Subcutaneous abdominal adipose tissue (tissue), 5 donors: ENCODE measurements at regions not wholly inside any gene's neighbourhood (a gene's known extent, or its start where the extent isn't known, plus 50 kb on each side); places are given as distances from the start of the nearest gene placed in this dataset.

Experiments
- H3K27ac ChIP-seq: one replicate; pipeline ENCODE4 v1.7.0; 2013; ENCODE audit warnings: low read depth, mild to moderate bottlenecking, inconsistent platforms, low read length, moderate library complexity
- H3K27me3 ChIP-seq, 5 donors: one replicate each; pipeline ENCODE4 v1.7.0; 2013; ENCODE audit warnings: low read length in 5 of 5, inconsistent platforms in 1 of 5; ENCODE audit not compliant: control insufficient read depth in 5 of 5, insufficient read depth in 4 of 5
- H3K36me3 ChIP-seq, 5 donors: one replicate each; pipeline ENCODE4 v1.7.0; 2013; ENCODE audit warnings: low read length in 5 of 5; ENCODE audit not compliant: control insufficient read depth in 5 of 5, insufficient read depth in 5 of 5
- H3K4me1 ChIP-seq, 5 donors: one replicate each; pipeline ENCODE4 v1.7.0; 2013; ENCODE audit warnings: low read length in 5 of 5, mild to moderate bottlenecking in 3 of 5, moderate library complexity in 1 of 5; ENCODE audit not compliant: control insufficient read depth in 5 of 5, insufficient read depth in 5 of 5
- H3K4me3 ChIP-seq, 5 donors: one replicate each; pipeline ENCODE4 v1.7.0; 2013; ENCODE audit warnings: low read length in 5 of 5, low read depth in 1 of 5
- H3K9ac ChIP-seq, 5 donors: one replicate each; pipeline ENCODE4 v1.7.0; 2013; ENCODE audit warnings: low read length in 5 of 5, mild to moderate bottlenecking in 4 of 5, moderate library complexity in 3 of 5
- H3K9me3 ChIP-seq, 5 donors: one replicate each; pipeline ENCODE4 v1.7.0; 2013; ENCODE audit warnings: low read length in 5 of 5; ENCODE audit not compliant: control insufficient read depth in 5 of 5
- donor health status: healthy.
- donor health status: healthy.
- donor health status: healthy.
- donor health status: healthy.
- donor health status: healthy.

DNA sequence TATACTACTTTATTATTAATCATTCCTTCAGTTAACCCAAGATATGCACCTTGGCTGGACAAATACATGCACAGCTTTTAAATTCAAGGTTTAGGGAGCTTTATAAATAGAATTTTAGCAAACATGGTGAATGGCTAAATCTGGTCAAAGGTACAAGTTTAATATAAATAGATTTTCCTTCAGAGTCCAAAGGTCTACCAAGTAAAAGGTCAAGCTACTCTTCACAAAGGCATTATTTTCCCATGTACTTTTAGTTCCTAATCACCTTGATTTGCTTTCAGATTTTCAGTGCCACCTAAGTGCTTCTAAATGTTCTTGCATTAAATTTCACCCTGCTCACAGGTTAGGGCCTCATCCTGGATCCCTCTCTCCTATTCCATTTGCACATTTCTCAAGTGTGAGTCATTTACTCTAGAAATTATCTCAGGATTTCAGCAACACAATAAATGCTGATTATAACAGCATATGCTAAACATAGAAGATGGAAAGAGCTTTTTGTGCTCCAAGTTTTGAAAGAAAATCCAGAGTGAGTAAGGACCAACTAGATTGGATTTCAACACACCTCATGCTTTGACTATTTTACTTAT, 459.4 kb upstream of the ITGA1 start:
- no peak overlapping the region for H3K4me3 ChIP-seq
- no peaks in the 10 kb centered on the region for H3K4me1 ChIP-seq
- H3K36me3 ChIP-seq = no peaks in the 10 kb centered on the region
- no peaks in the 10 kb centered on the region for H3K27me3 ChIP-seq
- H3K27ac ChIP-seq = no peak overlapping the region
- no peaks in the 10 kb centered on the region for H3K9me3 ChIP-seq
- H3K9ac ChIP-seq = no peak overlapping the region

DNA sequence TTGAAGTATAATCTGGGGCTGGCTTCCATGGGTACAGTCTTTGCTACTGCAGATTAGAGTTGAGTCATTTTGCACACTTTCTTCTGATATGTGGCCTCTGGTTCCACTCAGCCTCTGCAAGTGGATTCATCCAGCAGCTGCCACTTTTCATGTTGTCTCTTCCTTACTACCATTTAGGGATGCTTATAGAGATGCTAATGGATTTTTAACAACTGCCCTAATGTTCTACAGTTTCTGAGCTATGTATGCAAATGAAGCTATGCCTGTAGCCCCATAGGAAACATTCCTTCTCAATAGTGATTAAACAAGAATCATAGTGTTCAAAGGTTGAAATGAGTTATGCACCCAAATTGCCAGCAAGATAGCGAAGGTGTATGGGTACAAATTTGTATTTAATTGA, 456.0 kb upstream of the ITGA1 start:
- Histone ChIP-seq H3K27ac (no peak overlapping the region), H3K27me3 (no peaks in the 10 kb centered on the region)

GRCh38 chr5:52334367-52334766, 453.3 kb upstream of the ITGA1 start:
- H3K36me3 ChIP-seq = no peaks in the 10 kb centered on the region
- no peak overlapping the region for H3K27ac ChIP-seq
- no peak overlapping the region for H3K4me3 ChIP-seq
- no peaks in the 10 kb centered on the region for H3K27me3 ChIP-seq
- no peaks in the 10 kb centered on the region for H3K9me3 ChIP-seq
- no peaks in the 10 kb centered on the region for H3K4me1 ChIP-seq
- H3K9ac ChIP-seq = no peak overlapping the region

More for the DNA sequence above, 456.0 kb upstream of the ITGA1 start:
- Histone ChIP-seq H3K4me1 (no peaks in the 10 kb centered on the region), H3K9ac (no peak overlapping the region), H3K36me3 (no peaks in the 10 kb centered on the region), H3K4me3 (no peak overlapping the region), H3K9me3 (no peaks in the 10 kb centered on the region)

DNA sequence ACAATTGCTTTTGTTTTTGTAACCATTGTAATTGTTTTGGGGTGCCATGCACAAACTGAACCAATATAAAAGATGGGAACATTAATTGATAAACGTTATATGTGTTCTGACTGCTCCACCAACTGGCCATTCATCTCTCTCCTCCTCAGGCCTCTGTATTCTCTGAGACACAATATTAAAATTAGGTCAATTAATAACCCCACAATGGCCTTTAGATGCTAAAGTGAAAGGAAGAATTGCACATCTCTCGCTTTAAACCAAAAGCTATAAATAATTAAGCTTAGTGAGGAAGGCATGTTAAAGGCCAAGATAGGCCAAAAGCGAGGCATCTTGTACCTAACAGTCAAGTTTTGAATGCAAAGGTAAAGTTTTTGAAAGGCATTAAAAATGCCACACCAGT, 448.4 kb upstream of the ITGA1 start:
- Histone ChIP-seq H3K4me3 (no peak overlapping the region), H3K4me1 (peaks cover 0 to 3% (median 0%) of the 10 kb centered on the region in 5 donors), H3K36me3 (no peaks in the 10 kb centered on the region), H3K27me3 (no peaks in the 10 kb centered on the region), H3K27ac (no peak overlapping the region), H3K9ac (no peak overlapping the region), H3K9me3 (no peaks in the 10 kb centered on the region)

GRCh38 chr5:52342361-52342760, 445.4 kb upstream of the ITGA1 start:
- peaks cover 0 to 3% (median 0%) of the 10 kb centered on the region in 5 donors for H3K4me1 ChIP-seq
- no peaks in the 10 kb centered on the region for H3K36me3 ChIP-seq
- H3K27me3 ChIP-seq = no peaks in the 10 kb centered on the region

DNA sequence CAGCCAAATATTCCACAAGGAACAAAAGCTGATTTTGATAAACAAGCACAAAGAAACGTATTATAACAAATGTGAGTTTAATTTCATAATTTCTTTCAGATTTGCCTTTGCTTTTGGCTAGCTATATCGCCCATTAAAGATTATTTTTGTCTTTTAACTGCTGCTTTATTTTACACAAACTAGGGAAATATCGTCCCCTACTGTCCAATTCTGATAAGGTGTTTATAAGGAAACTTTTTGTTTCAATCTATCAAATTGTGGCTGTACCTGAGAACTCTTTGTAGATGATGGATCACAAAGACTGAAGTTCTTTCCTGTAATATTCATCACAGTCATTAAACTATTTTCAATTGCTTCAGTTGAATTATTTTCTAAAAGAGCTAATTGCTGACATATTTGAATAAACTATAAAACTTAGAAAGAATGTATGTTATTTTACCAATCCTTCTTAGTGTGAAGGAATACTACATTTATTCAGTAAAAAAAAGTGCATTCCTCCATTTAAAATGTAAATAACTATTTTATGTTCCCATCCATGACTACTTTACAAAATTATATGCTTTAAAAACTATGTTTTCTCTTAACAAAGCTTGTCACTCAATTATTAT, 431.3 kb upstream of the ITGA1 start:
- no peaks in the 10 kb centered on the region for H3K9me3 ChIP-seq
- no peaks in the 10 kb centered on the region for H3K27me3 ChIP-seq
- H3K27ac ChIP-seq = no peak overlapping the region
- no peak overlapping the region for H3K9ac ChIP-seq
- H3K36me3 ChIP-seq = no peaks in the 10 kb centered on the region
- H3K4me3 ChIP-seq = no peak overlapping the region
- H3K4me1 ChIP-seq = no peaks in the 10 kb centered on the region

More at GRCh38 chr5:52342361-52342760, 445.4 kb upstream of the ITGA1 start:
- Histone ChIP-seq H3K27ac (no peak overlapping the region), H3K9ac (no peak overlapping the region), H3K9me3 (no peaks in the 10 kb centered on the region), H3K4me3 (no peak overlapping the region)

GRCh38 chr5:52359261-52359660, 428.5 kb upstream of the ITGA1 start:
- Histone ChIP-seq H3K27ac (no peak overlapping the region), H3K27me3 (no peaks in the 10 kb centered on the region), H3K4me3 (no peak overlapping the region), H3K9me3 (no peaks in the 10 kb centered on the region), H3K36me3 (no peaks in the 10 kb centered on the region), H3K9ac (no peak overlapping the region), H3K4me1 (no peaks in the 10 kb centered on the region)

DNA sequence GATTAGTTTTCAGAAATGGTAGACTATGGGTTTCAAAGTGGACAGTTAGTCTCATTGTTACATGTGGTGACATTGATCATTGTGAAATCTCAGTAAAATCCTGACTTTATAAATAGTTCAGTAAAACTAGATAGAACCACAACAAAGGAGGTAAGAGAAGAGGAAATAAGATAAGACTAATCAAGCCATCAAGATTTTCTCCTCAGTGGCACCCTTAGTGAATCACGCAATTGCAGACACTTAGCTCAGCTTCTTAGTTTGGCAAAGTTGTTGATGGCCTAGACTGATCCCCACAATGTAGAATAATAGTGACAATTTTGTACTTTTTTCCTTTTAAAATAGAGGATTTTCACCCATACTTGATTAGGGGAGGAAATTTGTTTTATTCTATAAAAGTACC, 426.7 kb upstream of the ITGA1 start:
- H3K9me3 ChIP-seq = no peaks in the 10 kb centered on the region
- no peak overlapping the region for H3K27ac ChIP-seq
- no peaks in the 10 kb centered on the region for H3K36me3 ChIP-seq
- H3K4me3 ChIP-seq = no peak overlapping the region
- no peak overlapping the region for H3K9ac ChIP-seq
- H3K4me1 ChIP-seq = no peaks in the 10 kb centered on the region
- no peaks in the 10 kb centered on the region for H3K27me3 ChIP-seq

GRCh38 chr5:52374286-52374685, 413.4 kb upstream of the ITGA1 start:
- Histone ChIP-seq H3K9me3 (no peaks in the 10 kb centered on the region), H3K9ac (no peak overlapping the region), H3K27ac (no peak overlapping the region), H3K4me3 (no peak overlapping the region), H3K36me3 (no peaks in the 10 kb centered on the region), H3K27me3 (no peaks in the 10 kb centered on the region), H3K4me1 (no peaks in the 10 kb centered on the region)

DNA sequence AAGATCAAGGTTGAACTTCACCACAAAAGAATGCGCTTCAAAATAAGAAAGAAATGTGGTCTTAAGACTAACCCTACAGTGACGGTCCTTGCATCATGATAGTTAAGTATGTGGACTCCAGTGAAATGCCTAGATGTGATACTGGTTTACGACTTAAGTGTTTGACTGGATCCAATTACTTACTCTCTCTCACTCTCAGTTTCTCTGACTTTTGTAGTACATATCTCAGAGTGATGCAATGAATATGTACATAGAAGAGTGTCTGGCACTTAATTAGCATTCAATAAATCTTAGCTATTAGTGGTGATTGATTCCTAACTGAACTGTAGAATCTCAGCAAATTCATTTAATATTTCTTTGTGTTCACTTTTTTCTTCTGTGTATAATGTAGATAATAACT, 411.7 kb upstream of the ITGA1 start:
- no peaks in the 10 kb centered on the region for H3K27me3 ChIP-seq
- no peak overlapping the region for H3K4me3 ChIP-seq
- no peaks in the 10 kb centered on the region for H3K9me3 ChIP-seq
- H3K4me1 ChIP-seq = no peaks in the 10 kb centered on the region
- no peaks in the 10 kb centered on the region for H3K36me3 ChIP-seq
- no peak overlapping the region for H3K9ac ChIP-seq
- no peak overlapping the region for H3K27ac ChIP-seq
